NCI-H526 treated with DMSO at 0.1 percent for 48 hours (cell line): ENCODE measurements at regions not wholly inside any gene's neighbourhood (a gene's known extent, or its start where the extent isn't known, plus 50 kb on each side); places are given as distances from the start of the nearest gene placed in this dataset.
"Not testable (repeated sequence)": the region's sequence is repeated elsewhere in the genome, so short reads cannot be mapped to it uniquely, and the experiment has no call there.

Source experiments
- DNase-seq: peaks from one replicate; lab custom pipeline; 2025; lab: John Stamatoyannopoulos, UW

DNA sequence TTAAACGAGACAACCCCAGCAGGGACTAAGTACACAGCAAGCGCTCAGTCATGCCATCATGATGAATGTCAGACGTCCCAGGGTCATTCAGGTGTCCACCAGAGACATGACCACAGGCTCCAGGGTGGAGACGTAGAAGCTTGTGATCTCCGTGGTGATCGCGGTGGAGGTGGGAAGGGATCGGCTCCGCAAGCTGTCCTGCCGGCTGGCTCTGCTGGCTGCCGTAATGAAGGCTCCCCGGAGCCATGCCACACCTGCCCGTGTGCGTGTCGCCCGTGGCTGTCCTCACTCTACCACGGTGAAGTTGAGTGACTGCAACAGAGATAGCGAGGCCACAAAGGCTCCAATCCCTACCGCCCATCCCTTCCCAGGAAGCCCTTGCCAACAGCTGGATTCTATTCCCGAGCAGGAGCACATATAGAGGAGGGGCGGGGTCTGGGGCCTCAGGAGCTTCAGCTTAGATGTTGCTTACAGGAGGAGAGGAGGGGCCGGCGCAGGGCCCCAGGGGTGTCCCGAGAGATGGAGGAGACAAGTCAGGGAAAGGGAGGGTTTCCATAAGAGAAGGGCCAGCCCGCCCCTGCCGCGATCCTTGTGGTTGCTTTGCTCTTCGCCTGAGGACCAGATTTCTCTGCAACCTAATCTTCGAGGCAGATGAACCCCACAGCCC lies 332.6 kb upstream of the SFSWAP start:
- no peak for DNase-seq

DNA sequence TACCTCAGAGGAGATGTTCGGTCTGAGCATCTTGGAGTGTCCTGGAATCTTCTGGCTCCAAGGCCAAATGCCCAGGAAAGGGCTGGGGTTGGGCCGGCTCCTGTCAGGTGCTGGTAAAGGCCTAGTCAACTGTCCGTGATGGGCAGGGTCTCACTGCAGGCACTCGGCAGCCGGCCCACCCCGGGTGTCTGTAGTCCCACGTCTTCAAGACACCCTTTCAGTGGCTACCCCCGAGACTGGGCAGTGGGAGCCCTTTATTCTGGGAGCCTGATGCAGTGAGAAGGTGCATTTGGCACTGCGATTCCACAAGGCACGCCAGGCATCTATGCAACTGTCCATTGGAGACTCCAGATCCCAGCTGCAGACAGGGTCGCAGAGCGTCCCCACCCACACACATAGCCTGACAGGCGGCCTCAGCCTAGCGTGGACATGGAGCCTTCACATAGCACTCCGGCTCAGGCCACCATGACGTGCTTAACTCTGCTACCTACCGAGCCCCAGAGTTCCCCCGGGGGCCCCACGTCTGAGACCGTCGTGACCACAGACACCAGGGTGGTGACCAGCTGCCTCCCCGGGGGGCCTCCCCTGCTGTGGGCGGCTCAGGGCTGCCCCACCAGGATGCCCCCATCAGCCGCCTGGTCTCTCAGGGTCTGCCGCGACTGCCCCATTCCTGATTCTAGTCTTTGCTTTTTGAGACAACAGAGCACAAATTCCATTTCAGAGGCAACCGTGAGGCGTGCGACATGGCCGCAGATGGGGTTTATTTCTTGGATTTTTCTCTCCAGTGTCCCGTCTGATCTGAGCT lies 331.8 kb upstream of the SFSWAP start:
- no peak for DNase-seq

DNA sequence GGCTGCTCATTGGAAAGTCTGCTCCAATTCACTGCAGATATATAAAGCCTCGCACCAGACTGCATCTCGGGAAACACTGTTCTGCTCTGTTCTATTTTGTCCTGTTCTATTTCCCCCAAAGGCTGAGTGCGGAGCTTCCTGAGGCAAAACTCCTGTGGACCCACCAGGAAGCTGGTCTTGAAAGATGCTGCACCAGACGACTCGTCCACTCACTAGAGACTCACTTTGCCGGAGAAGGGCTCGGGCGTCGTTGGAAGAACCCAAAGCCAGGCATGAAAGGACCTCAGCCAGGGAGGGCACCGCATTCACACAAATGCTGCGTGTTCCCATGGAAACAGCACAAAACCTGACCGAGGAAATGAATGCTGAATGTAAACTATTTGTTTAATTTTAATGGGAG lies 331.2 kb upstream of the SFSWAP start:
- no peak for DNase-seq

DNA sequence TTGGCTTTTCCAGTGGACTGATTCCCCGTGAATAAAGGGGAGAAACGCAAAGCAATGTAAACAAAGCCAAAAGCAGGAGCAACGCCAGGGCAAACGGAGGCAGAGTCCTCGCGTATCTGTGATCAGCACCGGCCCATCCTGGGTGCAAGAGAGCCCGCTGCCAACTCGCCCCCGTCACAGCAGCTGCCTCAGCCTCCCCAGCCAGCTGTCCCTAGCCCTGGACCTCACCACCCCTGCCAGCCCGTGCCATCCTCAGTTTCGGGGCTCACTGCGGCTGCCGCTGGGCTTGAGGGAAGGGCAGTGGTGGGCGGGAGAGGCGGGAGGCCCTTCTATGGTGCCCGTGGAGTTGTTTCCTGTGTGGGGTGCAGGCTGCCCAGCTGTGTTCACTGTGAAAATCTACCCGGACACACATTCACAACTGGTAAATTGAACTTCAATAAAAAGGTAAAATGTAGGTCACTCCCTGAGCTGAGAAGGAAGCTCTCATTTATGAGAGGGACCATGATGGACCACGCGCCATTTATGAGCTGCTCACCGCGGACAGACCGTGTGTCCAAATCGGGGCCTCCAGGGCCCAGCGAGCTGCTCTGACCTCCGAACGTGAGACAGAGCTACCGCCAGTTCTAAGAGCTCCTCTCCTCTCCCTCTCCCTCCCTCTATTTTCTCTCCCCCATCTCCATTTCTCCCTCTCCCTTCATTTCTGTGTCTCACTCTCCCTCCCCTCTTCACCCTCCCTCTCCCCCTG lies 330.5 kb upstream of the SFSWAP start:
- no peak for DNase-seq

DNA sequence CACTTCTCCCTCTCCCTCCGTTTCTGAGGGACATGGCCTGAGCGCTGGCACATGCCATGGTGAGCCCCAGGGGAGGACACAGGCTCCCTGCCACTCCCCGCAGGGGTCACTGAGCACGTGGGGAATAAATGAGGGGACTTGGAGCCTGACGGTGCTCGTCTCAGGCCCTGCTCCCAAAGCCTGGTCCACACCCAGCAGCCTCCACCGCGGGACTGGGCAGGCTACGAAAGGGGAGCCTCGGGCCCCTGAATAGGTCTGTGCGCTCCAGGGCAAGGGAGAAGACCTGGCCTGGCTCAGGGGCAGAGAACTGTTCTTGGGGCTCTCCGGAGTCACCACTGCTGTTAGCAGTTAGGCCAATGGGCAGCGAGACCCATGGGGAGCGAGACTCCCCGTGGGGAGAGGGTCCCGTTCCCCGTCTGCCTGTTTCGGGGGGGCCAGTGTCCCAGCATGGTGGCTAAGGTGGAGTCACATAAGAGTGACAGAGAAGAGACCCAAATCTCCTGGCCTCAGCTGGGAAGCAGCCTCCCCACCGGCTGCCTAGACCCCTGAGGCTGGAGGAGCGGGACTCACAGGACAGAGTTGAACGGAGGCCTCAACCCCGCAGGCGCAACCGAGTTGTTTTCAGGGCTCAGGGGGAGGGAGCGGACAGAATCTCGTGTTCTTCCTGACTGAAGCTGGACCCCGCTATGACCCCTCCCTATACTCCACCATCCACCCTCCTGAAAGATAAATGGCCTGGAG lies 329.8 kb upstream of the SFSWAP start:
- DNase-seq: no peak

DNA sequence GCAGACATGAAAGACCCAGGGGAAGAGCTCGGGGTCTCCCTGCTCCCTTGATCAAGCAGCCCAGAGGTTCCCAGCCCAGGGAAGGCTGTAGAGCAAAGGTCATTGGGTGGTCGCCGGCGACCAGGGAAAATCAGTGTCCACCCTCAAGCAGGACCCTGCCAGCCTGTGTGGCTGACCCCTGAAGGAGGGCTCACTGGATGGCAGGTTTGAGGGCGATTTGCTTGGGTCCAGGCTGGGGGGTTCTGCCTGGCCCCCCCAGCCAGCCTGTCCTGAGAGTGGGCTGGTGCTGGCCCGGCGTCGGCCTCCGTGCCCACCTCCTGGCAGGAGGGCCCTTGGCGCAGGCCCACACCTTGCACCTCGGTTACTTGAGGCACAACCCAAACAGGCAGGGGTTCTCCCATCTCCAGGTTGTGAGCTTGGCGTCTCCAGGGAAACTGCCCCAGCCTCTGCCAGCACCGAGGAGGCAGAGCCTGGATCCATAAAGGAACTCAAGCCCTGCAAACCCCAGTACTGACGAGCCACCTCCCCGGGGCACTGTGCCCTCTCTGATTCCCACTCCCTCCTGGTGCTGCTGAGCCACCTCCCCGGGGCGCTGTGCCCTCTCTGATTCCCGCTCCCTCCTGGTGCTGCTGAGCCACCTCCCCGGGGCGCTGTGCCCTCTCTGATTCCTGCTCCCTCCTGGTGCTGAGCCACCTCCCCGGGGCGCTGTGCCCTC lies 329.0 kb upstream of the SFSWAP start:
- DNase-seq: no peak

DNA sequence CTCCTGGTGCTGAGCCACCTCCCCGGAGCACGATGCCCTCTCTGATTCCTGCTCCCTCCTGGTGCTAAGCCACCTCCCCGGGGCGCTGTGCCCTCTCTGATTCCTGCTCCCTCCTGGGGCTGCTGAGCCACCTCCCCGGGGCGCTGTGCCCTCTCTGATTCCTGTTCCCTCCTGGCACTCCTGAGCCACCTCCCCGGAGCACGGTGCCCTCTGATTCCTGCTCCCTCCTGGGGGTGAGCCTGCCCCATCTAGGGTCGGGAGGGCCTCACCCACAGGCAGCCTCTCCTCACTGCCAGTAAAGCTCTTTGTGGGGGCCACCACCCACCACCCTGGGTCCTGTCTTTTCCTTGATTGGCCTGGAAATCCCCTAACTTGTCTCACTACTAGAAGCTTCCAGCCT lies 327.6 kb upstream of the SFSWAP start:
- DNase-seq: no peak

DNA sequence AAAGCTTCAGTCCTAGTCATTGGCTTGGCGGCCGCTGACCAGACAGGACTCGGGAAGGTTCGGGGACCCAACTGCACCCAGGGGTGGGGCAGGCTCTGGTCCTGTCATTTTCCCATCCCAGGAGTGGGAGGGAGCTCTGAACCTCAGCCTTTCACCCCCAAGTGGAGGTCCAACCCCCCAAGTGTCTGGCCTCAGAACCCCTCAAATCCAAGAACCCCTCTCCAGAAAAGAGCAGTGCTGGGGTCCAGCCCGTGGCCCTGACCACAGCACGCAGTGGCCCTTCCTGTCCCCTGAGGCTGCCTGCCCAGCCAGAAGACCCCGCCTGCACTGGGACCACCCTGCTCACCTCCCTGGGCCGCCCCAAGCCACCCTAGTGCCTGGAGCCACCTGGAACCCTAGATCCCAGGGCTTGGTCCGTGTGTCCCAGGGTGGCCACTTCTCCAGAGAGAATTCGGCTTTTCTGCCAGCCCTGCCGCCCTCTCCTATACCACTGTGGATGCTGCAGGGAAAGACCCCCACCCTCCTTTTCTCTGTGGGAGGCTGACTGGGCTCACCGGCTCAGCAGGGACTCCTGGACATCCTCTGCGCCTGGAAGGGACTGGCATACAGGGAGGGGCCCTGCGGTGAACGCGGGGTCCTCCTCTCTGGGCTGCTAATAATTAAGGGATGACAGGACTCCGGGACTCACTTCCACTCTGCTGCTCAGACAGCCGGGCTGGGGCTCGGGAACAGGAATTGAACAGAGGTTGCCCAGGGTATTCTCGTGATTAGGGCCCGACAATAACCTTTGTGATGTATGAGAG lies 326.9 kb upstream of the SFSWAP start:
- DNase-seq: no peak

DNA sequence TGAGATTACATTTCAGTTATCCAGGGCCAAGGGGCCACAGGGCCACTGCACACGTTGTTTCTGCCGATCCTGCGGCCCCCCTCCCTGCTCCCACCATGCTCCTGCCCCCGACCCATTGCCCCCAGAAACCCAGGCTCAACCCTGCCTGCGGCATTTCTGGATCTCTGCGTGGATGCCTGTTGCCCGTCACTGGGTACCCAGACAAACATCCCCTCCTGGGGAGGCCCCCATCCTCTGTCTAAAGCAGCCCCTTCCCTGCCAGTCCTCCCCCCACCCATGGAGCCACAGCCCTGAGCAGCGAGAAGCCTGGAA lies 326.4 kb upstream of the SFSWAP start:
- DNase-seq: no peak

DNA sequence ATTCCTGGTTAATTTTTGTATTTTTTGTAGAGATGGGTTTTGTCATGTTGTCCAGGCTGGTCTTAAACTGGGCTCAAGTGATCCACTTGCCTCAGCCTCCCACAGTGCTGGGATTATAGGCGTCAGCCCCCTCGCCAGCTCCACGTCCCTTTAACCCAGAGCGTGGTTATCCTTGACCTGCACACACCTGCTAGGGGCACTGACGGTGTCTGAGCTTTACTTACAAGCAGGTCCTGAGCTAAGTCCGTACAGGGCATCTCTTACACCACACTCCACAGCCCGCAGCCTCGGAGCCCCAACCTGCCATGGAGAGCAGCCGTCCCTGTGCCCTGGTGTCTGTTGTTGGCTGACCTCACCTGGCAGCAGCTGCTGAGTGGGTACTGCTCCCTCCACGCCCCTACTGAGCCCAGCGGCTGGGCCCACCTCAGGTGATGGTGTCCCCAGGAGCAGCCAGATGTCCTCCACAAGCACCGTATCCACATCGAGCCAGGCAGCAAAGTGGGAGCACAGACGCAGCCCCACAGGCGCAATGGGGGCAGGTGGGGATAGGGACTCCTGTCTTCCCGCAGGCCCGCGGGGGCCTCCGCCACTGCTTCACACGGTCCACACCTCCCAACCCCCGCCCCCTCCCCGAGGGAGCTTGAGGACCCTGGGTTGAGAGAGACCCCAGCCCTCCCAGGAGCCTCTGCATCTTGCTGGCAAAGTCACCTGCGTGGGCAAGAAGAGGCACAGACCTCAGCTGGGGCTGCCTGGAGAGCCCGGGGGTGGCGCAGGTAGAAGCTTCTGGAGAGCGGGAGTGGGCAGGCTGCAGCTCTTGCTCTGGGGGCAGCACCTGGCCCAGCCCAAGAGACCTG lies 325.4 kb upstream of the SFSWAP start:
- no peak for DNase-seq

DNA sequence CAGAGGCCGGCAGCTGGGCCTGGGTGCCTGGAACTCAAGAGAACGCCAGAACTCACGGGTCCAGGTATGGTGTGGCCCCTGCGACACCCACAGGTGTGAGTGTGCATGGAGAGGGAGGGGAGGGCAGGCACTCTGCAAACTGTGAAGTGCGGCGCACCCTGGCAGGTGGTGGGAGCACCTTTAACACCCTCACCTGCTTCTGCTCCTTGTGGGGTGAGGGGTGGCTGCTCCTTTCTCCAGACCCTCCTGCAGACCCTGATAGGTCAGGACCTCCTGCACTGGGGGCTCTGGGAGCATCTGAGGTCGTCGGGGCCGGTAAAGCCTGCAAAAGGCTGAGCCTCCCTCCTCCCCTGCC lies 324.7 kb upstream of the SFSWAP start:
- no peak for DNase-seq

DNA sequence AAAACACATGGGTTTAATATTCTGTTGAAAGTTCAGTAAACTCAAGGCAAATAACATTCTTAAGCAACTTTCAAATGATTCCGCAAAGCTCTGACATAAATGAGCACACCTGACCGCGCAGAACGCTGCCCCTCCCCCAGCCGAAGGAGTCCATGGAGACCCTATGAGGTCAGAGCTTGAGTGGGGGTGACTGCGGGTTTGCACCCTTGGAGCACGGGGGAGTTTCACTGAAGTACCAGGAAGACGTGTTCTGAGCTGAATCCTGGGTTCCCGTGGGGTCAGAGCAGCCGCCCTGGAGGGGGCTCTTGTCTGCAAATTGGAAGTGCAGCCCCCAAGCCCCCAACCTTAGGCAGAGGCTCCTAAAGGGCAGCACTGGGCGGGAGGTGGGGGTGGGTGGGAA lies 324.1 kb upstream of the SFSWAP start:
- no peak for DNase-seq

DNA sequence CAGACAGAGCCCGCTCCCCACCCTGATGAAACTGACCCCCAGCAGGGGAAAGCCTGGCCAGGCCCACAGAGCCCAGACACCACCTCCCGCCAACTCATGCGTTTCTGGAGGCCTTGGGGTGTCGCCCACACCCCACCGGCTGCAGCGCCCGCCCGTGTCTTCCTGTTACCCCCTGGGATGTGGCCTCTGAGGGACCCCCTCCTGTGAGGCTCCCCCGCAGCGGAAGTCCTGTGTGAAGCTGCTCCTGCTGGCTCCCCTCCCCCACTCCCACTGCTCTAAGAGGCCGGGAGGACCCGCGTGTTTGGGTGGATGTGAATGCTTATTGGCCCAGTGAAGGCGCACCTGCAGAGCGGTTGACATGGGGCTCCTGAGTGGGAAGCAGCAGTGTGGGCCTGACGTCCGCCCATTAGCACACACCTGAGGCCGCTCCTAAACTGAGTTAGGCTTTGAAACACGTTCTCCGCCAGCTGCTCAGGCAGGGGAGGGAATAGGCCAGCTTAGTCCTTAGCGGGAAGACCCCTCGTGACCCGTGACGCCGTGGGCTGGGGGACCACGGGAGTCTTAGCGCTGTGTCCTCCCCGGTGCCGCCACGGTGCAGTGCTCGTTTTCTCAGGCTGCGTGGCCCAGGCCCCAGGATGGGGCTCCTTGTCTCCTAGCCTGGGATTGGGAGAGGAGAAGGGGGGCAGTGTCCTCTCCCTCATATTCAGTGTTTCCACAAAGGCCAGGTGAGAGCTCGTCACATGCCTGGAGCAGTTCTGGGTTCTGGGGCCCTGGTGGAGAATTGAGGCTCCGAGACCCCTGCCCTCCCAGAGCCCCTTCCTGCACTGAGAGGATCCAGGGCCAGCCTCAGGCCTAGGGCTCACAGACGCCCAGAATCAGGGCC lies 323.4 kb upstream of the SFSWAP start:
- no peak for DNase-seq

DNA sequence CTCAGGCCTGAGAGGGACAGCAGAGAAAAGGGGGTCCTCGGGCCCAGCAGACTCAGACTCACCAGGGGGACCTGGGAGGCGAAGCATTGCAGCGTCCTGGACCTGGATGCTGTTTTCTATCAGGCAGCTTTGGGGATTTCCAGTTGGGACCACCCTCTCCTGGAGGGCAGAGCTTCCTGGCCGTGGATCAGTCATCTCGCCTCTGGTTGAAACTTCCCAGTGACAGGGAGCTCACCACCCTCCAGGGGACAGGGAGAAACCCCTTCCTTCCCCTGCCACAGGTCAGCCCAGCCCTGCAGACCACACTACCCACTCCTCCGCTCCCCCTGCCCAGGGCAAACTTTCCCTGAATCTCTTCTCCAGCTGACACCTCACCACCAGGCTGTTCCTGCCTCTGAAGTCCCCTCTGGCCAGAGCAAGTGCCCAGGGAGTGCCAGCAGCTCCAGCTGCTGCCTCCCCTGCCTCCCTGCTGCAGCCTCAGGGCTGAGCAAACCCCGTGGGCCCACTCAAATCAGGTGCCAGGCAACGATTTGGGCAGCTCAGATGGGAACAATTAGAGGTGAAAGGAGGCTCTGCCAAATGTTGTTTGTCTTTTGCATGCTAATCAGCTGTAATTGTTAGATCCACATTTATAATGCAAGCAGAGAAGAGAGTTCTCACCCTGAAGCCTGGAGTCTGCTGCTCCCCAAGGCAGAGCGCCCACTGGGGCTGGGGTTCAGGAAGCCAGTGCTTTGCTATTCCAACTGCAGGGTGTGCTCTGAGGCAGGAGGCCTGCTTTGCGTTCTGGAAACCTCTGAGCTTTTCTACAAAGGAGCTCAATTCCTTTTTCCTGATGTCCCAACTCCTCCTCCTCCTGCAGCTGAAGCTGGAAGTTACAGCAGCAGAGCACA lies 322.5 kb upstream of the SFSWAP start:
- not testable (repeated sequence) for DNase-seq

DNA sequence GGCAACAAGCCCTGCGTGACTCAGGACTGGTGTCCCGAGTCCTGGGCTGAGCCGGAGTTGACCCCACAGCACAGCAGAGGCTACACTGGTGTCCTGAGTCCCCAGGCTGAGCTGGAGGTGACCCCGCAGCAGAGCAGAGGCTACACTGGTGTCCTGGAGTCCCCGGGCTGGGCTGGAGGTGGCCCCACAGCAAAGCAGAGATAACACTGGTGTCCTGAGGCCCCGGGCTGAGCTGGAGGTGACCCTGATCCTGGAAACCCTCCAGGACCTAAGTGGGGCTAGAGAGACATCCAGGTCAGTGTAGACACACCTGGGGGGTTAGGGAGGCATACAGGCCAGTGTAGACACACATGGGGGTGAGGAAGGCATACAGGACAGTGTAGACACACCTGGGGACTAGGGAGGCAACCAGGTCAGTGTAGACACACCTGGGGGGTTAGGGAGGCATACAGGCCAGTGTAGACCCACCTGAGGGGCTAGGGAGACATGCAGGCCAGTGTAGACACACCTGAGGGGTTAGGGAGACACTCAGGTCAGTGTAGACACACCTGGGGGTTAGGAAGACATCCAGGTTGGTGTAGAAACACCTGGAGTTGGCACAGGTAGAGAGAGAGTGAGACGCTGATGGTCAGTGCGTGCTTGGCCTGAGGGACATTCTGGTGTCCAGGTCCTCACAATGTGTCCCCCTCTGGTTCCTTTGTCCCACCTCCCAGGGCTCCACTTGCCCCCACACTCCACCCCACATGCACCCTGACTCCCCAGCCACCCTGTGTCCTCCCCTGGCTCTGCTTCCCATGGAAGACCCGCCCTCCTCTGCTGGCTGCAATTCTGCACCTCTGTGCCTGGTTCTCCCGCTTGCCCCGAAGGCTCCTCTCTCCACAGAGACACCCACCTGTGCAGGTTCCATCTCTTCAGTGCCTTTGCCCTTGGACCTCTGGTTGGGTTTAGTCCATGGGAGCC lies 321.6 kb upstream of the SFSWAP start:
- DNase-seq: no peak

DNA sequence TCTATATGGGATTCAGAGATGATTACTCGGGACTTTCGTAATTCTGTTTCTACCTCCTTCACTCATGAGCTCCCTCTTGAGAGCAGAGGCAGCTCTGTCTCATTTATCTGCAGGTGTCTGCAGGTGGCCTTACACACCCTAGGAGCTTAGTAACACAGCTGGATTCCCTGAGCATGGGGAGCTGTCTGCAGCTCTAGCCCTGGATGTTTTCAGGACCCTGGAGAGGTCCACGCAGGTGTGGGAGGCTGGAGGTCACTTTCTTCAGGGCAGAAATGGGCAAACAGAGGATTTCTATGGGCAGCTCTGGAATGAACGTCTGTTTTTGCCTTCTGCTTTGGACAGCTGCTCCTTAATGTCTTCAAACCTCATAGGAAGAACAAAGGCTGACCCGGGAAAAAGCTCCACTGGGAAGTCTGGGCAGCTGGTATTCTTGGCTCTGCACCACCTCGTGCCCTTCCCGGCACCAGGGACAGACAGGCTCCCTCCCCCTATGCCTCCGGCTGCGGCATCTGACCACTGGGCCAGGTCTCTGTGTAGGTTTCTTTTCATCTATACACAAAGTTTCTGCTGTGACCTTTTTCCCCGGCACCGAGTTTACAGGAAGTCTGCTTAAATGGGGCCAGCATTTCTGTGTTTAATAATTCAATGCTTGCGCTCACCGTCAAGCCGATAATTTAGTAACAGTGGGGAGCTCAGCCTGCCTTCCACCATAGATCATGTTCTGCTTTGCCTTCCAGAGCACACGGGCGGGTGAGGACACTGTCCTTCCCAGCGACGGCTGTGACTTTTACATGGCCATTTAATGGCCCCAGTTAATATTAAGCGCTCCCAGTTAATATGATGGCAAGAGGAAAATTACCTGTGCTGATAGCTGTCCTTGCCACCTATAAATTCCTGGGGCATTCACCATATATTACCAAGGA lies 320.2 kb upstream of the SFSWAP start:
- no peak for DNase-seq
